Stimulated activated CD4-positive, alpha-beta T cell treated with anti-CD3 and anti-CD28 coated beads, Interleukin-4, amount 100 ng/mL, for 4 hours (primary cell): ENCODE measurements at regions not wholly inside any gene's neighbourhood (a gene's known extent, or its start where the extent isn't known, plus 50 kb on each side); places are given as distances from the start of the nearest gene placed in this dataset.

Experiments
- DNase-seq, 2 experiments: peaks; one replicate each; pipeline ENCODE4 v3.0.0-alpha.2; 2020

DNA sequence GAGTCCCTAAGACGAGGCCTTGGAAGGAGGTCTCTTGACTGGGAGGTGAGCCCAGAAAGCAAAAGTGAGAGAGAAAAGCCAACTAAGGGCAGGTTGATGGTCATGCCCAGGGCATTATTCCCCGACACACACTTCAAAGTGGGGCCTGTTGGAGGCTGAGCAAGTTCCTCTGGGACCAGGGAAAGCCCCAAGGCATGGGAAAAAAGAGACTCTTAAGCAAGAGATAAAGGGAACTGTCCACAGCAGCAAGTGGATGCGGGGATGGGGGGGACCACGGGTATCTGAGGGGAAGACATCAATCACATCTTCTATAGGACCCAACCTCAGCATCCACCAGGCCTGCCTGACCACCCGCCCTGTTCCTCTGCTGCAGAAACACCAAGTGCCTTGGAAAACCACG, 119.9 kb upstream of the MAFB start:
- DNase-seq, result no peak

DNA sequence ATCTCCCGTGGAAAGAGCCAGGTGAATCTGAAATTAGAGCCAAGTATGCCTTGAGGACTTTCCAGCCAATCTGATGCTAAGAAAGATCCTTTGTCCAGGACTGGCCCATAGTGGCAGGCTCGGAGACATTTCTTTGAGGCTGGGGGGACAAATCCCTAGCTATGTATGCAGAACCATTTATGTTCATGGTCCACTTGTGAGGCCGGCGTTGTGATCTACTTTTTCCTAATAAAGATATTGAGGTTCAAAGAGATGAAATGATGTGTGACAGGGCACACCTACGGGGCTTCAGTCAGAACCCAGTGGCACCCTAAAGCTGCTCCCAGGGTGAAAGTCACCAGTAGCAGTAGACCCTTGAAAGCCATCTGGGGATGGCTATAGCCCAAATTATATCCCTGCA, 120.3 kb upstream of the MAFB start:
- no peak for DNase-seq

DNA sequence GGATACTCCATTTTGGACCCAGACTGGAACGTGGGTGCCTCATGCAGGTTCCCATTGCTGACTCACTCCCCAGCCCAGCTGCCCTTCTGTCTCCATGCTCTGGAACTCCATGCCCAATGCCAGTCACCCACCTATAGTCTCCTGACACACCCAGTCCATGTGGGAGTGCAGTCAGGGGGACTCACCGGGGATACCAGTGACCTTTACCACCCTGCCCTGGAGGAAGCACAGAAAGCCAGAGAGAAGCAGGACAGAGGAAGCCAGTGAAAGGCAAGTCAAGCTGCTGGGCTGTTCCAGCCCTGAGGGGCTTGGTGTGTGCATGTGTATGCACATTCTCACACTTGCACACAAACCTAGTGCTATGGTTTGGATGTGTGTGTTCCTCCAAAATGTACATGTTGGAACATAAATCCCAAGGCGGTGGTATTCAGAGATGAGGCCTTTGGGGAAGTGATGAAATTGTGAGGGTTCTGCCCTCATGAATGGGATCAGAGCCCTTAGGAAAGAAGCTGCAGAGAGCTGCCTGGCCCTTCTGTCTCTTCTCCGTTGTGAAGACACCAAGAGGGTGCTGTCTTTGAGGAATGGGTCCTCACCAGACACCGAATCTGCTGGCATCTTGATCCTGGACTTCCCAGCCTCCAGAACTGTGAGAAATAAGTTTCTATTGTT, 121.4 kb upstream of the MAFB start:
- DNase-seq, result no peak

DNA sequence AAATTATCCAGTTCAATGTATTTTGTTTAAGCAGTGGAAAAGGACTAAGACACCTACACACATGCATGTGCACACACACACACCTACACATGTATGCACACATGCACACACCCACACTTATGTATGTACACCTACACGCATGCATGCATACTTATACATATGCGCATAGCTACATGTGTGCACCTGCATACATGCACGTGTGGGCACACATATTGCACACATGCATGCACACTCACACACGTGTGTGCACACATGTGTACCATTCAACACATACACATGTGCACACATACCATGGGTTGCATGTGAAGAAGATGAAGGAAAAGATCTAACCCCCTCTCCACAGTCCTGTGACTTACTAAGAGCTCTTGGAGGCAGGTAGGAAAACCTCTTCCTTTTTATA, 122.0 kb upstream of the MAFB start:
- no peak for DNase-seq

DNA sequence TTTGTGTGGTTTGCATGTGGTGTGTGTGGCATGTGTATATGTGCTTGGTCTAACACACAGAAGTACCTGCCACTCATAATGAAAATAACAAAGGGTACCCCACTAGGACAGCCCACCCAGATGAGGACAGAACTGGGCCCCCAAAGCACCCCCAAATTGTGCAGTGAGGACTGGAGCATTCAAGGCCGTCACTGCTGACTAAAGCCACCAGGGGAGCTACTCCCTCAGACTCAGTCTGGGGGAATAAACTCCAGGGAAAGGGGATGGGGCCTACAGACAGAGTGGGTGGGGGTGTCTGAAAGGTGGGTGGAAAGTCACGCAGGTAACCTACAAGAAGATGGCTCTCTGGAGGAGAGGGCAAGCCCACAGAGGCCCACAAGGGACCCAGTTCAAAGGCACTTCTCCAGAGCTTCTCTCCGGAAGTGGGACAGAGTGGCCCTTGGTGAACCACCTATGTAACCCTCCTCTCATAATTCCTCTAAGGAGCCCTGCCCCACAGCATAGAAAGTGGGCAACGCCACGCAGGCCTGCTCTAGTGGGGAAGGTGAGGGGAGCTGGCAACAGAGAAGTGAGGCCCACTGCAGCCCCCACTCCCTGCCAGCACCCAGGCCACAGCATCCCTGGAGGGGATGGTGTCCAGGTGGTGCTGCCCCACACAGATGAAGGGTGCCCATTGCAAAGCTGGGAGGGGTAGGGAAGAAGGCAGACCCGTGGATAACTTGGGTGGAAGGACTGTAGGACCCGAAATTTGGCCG, 122.8 kb upstream of the MAFB start:
- no peak for DNase-seq

DNA sequence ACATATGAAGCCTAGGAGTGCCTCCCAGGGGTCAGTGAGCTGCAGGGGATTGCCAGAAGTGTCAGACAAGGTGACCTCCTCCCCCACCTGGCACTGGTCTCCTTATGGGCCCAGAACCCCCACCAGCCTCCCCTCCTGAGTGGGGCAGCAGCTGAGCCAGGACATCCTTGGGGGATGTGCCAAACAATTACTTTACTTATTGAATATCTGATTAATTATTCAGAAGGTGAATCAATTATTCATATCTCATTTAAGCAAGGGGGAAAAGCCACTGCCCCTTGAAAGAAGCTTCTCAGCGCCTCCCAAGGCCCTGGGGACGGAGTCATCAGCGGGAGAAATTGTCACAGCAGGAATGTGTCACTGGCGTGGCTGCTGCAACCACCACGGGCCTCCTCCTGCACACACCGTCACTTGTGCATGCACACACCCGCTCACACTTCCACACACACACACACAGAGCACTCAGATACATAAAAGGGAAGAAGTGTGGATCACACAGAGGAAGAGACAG, 123.4 kb upstream of the MAFB start:
- no peak for DNase-seq

DNA sequence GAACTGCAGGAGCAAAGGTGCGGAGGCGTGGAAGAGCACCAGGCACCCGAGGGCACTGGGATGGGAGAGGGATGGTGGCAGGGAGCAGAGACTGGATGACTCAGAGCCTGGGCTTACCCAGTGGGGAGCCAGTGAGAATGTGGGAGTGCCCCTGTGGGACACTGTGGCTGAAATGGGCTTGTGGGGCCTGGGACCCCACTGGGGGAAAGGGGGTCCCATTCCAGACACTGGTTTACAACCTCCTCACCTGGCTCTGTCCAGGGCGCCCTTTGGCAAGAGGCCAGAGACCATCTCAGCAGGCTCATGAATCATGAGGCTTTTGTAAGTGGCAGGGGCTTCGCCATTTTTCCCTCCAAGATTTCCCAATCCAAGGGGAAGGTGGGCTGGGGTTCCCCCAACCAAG, 124.0 kb upstream of the MAFB start:
- DNase-seq, result no peak

DNA sequence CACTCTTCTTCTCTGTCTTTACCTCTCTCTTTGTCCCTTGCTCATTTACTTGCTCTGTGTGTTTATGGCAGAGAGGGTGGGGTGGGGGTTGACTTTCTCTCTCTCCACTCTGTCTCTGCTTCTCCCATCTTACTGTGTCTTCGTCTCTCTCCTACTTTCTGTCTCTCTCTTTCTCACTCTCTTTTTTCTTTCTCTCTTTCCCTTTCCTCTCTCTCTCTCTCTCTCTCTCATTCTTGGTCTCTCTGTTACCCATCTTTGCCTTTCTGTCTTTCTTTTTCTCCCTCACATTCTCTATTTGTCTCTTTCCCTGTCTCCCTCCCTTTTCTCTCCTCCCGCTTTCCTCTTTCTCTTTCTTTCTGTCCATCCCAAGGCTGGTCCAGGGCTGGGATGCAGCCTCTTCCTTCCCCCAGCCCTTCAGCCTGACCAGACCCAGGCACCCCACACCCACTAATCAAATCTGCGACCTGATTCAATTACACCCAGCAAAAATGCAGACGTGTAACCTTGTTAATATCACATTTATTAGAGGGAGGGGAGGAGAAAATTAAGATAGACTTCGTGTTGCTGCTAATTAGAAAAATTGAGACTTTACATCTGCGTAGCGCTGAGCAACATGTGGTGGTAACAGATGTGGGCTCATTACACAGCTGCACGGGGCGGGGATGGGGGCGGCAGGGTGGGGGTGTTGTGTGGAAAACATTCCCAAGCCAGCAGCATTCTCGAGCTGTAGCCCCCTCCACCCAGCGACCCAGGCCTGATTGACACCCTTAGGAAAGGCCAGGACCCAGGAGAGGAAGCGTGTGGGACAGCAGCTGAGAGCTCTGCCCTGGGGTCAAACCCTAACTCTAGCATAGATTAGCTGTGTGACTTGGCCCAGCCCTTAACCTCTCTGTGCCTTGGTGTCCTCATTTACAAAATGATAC, 124.9 kb upstream of the MAFB start:
- no peak for DNase-seq

DNA sequence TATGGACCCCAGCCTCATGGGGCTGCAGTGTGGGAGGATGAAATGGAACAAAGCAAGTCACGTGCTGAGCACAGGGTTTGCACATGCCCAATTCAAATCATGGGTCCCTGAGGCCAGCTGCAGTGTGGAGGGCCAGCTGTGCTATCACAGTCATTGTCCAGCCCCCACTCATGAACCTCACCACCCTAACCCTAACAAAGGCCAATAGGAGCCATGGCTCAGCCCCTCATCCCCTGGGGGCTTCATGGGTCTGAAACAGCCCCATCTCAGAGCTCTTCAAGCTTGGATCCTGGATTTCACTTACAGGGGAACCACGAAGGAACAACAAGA, 125.6 kb upstream of the MAFB start:
- DNase-seq, result no peak

DNA sequence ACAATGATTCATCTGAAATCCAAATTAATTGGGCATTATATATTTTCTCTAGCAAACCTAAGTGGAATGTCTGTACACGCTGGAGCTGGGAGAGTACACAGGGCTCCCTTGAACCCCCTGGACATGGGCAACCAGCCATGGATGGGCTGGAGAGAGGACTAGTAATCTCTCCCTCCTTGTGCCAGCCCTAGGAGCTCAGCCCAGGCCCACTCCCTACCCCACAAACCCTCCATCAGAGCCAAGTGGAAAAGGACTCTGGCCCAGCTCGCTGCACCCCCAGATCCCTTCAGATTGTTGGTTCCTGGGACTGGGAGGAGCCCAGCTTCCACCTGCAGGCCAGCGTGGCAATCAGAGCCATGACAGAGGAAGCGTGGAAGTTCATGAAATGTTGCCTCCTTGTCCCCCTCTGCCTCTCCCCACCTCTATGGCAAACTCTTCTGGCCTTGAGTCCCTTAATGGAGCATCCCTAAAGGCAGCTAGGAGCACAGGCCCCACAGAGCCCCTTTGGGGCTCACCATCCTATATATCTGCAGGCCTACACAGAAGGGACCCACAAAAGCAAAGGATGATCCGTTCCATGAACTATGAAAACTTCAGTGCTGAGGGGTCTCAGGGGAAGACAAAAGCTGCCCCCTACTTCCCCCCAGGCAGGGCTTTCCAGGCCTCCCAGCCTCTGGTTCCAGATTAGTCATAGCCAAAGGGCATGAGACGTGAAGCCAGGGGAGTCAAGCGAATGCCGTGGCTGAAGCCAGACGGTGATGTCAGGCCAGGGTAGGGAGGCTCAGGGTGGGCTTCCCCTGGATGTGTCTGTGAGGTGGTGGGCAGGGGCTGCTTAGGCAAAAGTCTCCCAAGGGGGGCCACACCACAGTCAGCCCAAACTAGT, 126.4 kb upstream of the MAFB start:
- no peak for DNase-seq

DNA sequence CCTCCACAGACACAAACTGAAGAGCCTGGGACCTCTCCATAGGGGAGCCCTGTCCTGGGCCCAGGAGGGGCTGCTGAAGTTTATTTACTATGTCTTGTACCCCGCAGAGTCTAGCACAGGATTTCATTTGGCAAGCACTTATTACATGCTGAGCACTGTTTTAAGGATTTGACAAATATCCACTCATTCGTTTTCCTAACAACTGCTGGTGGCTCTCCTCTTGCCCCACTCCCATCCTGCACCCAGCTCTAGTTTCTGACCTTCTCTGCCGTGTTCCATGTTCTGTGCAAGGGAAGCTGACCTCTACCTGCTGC, 127.0 kb upstream of the MAFB start:
- no peak for DNase-seq

DNA sequence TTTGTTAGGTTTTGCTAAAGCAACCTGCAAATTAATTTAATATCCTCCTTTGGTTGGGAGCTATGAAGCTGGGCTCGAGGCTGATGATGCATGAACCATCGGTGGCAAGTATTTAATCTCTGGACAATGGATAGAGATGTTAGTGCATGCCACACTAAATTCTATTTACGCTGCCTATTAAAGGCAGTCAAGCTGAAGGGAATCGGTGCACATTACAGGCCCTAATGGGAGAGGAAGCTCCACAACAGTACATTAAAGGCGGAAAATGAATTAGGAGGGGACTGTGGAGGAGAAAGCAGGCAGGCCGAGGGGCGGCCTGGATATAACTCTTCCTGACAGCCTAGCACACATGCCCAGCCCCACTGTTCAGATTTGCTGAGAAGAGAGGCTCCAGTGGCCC, 132.4 kb upstream of the MAFB start:
- no peak for DNase-seq

DNA sequence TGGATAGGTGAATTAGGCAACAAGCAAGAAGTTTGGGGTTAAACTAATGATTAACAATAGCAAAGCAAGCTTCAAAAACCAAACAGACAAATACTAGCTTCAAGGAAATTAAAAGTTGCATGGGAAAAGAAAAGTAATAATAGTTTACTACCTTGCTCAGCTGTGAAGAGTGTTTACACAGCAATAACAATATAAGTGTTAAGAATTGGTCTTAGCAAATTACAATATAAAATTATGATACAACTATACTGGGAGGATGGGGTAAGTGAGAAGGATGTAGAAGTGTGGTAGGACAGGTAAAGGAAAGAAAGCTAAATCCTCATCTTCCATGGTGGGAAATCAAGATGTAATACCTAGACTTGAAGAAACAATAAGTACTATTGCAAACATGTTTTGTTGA, 137.7 kb upstream of the MAFB start:
- DNase-seq, result no peak

DNA sequence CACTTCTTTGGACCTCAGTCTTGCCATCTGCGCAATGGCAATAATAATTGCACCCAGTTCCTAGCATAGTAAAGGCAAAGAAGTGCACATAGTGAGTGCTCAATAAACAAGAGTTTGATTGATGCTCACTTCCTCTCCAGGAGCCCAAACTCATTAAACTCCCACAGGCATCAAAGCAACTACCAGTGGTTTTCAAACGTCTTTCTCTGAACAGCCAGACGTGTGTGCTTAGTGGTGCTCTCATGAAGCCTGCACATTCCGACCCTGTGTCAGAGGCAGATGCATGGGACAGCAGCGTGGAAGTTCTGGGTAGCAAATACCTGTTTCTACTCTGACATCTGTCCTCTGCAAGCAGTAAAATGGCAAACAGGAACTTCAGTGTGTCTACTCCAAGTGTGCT, 146.3 kb upstream of the MAFB start:
- DNase-seq, result no peak

DNA sequence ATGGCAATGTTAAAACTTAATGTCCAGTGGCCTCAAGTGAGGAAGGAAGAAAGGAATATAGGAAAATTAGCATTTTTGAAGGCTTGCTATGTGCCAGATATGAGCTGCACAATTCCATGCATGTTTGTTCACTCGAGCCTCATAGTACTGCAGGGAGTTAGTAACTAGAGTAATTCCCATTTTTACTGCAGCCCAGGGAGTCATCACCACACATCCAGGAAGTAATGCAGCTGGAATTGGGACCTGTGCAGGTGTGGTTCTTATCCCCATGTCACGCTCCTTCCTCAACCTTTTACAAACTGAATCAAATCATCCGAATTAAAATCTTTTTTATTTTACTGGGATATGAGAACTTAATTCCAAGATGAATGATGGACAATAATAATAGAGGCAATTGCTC, 149.5 kb upstream of the MAFB start:
- no peak for DNase-seq

DNA sequence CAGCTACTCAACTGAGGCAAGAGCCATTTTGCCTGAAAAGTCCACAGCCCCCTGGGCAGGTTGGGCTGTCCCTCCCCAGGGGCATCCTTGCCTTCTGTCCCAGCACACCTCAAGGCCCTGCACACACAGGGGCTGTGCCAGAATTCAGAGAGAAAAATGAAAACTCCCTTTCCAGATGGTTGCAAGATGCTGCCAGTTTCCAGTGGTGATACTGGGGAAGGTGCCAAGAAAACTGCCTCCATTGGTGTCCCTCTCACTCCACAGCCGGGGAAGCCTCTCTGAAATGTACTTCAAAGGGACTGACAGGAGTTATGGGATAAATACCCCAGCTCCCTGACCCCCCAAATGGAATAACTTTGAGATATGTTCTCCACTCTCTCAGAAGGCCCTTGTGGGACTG, 154.2 kb upstream of the MAFB start:
- no peak for DNase-seq

DNA sequence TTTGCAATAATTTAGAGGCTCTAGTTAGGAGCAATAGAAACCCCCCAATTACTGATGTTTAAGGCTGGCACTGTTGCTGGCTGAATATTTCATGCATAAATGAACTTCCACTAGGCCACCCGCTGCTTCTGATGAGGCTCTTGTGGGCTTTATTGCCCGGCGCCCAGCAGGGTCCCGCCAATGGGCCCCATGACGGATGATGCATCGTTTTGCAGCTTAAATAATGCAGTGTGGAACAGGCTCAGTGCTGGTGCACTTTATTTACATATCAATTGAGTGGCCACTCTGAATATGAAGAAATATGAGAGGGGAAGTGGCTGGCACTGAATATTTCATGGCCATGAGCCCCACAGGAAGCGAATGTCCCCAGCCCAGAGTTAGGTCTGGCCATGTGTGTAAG, 155.3 kb upstream of the MAFB start:
- DNase-seq, result no peak

DNA sequence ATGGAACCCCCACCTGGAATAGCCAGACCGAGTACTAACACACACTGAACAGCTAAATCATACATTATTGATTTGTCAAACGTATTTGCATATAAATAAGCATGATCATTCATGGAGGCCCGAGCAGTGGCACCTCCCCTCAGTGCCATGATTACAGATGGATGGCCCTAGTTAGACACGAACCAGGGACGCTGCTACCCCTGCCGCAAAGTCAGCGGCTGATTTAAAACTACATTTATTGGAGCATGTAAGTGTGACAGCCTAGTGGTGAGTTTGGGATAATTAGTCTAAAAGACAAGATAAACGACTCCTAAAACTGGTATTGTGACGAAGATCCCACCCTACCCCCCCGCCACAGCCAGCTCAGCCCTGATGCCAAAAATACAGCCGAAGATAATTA, 159.1 kb upstream of the MAFB start:
- no peak for DNase-seq

DNA sequence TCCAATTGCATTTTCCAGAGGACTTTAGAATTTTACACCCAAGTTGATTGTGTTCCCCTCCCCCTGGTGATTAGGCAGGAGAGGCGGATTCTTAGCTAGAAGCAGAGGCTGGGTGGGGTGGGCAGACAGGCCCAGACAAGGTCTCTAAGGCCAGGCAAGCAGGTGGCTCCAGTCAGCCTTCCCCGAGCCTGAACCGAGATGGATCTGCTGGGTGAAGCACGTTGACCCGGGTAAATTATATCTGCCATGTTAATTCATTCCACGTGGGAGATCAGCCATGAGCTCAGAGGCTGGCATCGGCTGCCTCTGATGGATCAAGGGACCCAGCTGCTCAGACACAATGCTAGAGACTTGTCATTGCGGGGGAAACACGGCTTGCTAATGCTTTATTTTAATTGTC, 159.5 kb upstream of the MAFB start:
- no peak for DNase-seq

DNA sequence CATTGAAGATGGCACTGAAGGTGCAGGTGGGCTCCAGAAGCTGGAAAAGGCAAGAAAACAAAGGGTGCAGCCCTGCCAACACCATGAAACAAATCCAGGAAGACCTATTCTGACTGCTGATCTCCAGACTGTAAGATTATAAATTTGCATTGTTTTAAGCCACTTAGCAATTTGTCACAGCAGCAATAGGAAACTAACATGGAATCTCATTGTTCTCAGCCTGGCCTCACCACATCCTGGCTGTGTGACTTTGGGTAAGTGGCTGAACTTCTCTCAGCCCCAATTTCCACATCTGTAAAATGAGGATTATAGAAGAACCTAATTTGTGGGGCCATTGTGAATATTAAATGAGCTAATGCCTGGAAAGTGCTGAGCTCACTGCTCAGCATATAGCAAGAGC, 160.4 kb upstream of the MAFB start:
- no peak for DNase-seq

DNA sequence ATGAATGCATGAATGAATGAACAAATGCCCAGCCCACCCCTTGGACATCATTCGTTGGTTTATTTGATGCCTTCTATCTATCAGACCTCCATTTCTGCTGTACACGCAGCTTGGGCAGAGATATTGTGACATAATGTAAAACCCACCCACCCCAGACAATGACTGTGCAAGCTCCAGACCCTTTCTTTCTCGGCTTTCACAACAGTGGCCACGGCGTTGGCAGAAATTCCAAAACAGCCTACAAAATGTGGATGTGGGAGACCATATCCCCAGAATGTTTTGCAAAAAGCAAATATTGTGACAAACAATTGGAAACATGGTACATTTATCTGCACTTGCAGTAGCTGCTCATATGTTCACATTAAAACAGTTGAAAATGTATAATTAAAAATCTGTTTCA, 162.0 kb upstream of the MAFB start:
- no peak for DNase-seq

DNA sequence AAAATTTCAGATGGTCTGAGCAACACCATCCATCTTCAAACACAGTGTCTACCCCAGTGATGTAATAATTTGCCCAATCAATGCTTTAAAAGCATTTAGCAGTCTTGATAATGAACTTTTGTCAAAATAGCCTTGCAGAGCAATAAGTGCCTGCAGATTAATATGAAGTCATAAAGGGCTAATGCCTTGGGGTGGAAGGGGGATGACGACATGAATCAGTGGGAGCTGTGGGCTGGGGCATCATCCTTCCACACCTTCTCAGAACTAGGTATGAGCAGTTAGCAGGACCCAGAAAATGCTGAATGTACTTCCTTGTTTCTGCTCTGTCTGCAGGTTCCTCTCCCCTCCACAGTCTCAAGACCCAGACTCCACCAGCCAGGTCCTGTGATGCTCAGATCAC, 166.2 kb upstream of the MAFB start:
- DNase-seq, result no peak

DNA sequence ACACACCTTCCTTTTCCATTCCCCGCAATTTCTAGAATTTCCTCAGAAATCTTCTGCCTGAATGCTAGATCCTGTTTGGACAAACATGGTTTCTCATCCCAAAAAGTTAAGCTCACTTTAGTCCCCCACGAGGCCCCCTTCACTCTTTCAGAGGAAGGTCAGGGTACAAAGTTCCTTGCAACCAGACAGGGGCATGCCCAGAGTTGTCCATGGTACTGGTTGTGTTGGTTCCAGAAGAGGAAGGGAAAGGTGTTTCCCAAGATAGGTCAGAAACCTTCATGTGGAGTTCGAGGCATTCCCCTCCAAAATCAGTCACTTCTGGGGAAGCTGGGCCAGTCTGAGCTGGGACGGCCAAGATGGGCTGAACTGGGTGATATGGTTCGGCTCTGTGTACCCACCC, 167.6 kb upstream of the MAFB start:
- DNase-seq, result no peak
